ENCODE measurements at regions not wholly inside any gene's neighbourhood (a gene's known extent, or its start where the extent isn't known, plus 50 kb on each side); places are given as distances from the start of the nearest gene placed in this dataset.
"Not testable (repeated sequence)": the region's sequence is repeated elsewhere in the genome, so short reads cannot be mapped to it uniquely, and the experiment has no call there.

DNA sequence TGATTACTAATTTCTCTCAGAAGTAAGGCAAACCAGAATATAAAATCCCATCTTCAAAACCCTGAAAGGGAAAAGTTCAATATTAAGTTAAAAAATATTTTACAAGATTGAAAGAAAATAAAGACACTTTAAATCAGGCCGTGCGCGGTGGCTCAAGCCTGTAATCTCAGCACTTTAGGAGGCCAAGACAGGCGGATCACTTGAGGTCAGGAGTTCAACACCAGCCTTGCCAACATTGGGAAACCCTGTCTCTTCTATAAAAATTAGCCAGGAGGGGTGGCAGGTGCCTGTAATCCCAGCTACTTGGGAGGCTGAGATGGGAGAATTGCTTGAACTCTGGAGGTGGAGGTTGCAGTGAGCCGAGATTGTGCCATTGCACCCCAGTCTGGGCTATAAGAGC, 364.6 kb upstream of the PIK3R1 start:
- H3K9ac ChIP-seq (ENCODE audit: low read length in 5 of 5), result not testable (repeated sequence)

DNA sequence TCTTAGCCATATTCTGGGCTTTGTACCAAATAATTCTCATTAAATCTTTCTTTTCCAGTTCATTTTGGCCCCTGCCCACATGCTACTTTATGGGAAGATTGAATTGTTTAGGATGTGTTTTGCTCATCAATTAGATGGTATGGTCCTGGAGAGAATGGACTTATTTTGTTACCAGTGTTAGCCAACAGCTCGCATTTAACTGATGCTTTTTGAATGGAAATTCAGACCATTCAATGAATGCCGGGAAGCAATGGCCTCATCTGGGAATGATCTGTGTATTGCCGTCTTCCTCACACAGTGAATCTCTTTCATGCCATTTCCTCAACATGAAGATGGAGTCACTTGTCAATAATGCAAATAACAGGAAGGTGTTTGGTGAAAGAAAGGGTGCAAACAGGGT, 370.6 kb upstream of the PIK3R1 start:
- H3K4me1 ChIP-seq (ENCODE audit: control insufficient read depth in 5 of 5, insufficient read depth in 5 of 5, low read length in 5 of 5), result no peaks in the 10 kb centered on the region
- H3K4me3 ChIP-seq (ENCODE audit: low read depth in 1 of 5, low read length in 5 of 5), result no peak overlapping the region
- no peak overlapping the region for H3K27ac ChIP-seq (ENCODE audit: low read depth, low read length)
- no peaks in the 10 kb centered on the region for H3K9me3 ChIP-seq (ENCODE audit: control insufficient read depth in 5 of 5, low read length in 5 of 5)
- H3K9ac ChIP-seq (ENCODE audit: low read length in 5 of 5), result no peak overlapping the region
- H3K36me3 ChIP-seq (ENCODE audit: control insufficient read depth in 5 of 5, insufficient read depth in 5 of 5, low read length in 5 of 5), result no peaks in the 10 kb centered on the region
- no peaks in the 10 kb centered on the region for H3K27me3 ChIP-seq (ENCODE audit: control insufficient read depth in 5 of 5, insufficient read depth in 4 of 5, low read length in 5 of 5)

More for the DNA sequence above, 364.6 kb upstream of the PIK3R1 start:
- H3K9me3 ChIP-seq (ENCODE audit: control insufficient read depth in 5 of 5, low read length in 5 of 5); H3K27ac ChIP-seq (ENCODE audit: low read depth, low read length); H3K36me3 ChIP-seq (ENCODE audit: control insufficient read depth in 5 of 5, insufficient read depth in 5 of 5, low read length in 5 of 5); H3K4me3 ChIP-seq (ENCODE audit: low read depth in 1 of 5, low read length in 5 of 5); H3K4me1 ChIP-seq (ENCODE audit: control insufficient read depth in 5 of 5, insufficient read depth in 5 of 5, low read length in 5 of 5); H3K27me3 ChIP-seq (ENCODE audit: control insufficient read depth in 5 of 5, insufficient read depth in 4 of 5, low read length in 5 of 5): not testable (repeated sequence)

DNA sequence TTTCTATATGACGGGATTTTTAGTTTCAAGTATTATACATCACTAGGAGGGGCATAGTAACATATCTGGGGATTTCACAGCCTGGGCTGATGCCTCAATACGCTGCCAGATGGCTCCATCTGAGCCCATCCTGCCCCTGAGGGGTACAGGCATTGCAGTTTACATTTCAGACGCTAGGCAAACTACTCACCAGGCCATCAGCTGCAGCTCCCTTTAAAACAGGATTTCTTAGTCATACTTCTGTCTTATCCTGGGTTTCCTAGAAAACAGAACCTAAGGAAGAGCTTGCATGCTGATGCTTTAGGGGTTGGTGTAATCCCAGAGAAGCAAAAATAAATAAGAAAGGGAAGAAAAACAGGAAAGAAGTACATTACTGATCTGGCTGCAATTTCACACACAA, 372.8 kb upstream of the PIK3R1 start:
- Histone ChIP-seq H3K27me3 (ENCODE audit: control insufficient read depth in 5 of 5, insufficient read depth in 4 of 5, low read length in 5 of 5) (no peaks in the 10 kb centered on the region), H3K27ac (ENCODE audit: low read depth, low read length) (no peak overlapping the region), H3K9me3 (ENCODE audit: control insufficient read depth in 5 of 5, low read length in 5 of 5) (no peaks in the 10 kb centered on the region), H3K36me3 (ENCODE audit: control insufficient read depth in 5 of 5, insufficient read depth in 5 of 5, low read length in 5 of 5) (no peaks in the 10 kb centered on the region), H3K4me3 (ENCODE audit: low read depth in 1 of 5, low read length in 5 of 5) (no peak overlapping the region), H3K4me1 (ENCODE audit: control insufficient read depth in 5 of 5, insufficient read depth in 5 of 5, low read length in 5 of 5) (no peaks in the 10 kb centered on the region), H3K9ac (ENCODE audit: low read length in 5 of 5) (no peak overlapping the region)

DNA sequence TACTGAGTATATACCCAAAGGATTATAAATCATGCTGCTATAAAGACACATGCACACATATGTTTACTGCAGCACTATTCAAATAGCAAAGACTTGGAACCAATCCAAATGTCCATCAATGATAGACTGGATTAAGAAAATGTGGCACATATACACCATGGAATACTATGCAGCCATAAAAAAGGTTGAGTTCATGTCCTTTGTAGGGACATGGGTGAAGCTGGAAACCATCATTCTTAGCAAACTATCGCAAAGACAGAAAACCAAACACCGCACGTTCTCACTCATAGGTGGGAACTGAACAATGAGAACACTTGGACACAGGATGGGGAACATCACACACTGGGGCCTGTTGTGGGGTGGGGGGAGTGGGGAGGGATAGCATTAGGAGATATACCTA, 378.3 kb upstream of the PIK3R1 start:
- not testable (repeated sequence) for H3K36me3 ChIP-seq (ENCODE audit: control insufficient read depth in 5 of 5, insufficient read depth in 5 of 5, low read length in 5 of 5); H3K4me1 ChIP-seq (ENCODE audit: control insufficient read depth in 5 of 5, insufficient read depth in 5 of 5, low read length in 5 of 5); H3K4me3 ChIP-seq (ENCODE audit: low read depth in 1 of 5, low read length in 5 of 5); H3K27me3 ChIP-seq (ENCODE audit: control insufficient read depth in 5 of 5, insufficient read depth in 4 of 5, low read length in 5 of 5); H3K9me3 ChIP-seq (ENCODE audit: control insufficient read depth in 5 of 5, low read length in 5 of 5); H3K27ac ChIP-seq (ENCODE audit: low read depth, low read length); H3K9ac ChIP-seq (ENCODE audit: low read length in 5 of 5)

DNA sequence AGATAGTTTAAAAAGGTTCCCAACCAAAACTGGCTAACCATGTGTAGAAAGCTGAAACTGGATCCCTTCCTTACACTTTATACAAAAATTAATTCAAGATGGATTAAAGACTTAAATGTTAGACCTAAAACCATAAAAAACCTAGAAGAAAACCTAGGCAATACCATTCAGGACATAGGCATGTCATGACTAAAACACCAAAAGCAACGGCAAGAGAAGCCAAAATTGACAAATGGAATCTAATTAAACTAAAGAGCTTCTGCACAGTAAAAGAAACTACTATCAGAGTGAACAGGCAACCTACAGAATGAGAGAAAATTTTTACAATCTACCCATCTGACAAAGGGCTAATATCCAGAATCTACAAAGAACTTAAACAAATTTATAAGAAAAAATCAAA, 379.1 kb upstream of the PIK3R1 start:
- not testable (repeated sequence) for H3K4me1 ChIP-seq (ENCODE audit: control insufficient read depth in 5 of 5, insufficient read depth in 5 of 5, low read length in 5 of 5); H3K4me3 ChIP-seq (ENCODE audit: low read depth in 1 of 5, low read length in 5 of 5); H3K27ac ChIP-seq (ENCODE audit: low read depth, low read length); H3K36me3 ChIP-seq (ENCODE audit: control insufficient read depth in 5 of 5, insufficient read depth in 5 of 5, low read length in 5 of 5); H3K9me3 ChIP-seq (ENCODE audit: control insufficient read depth in 5 of 5, low read length in 5 of 5); H3K27me3 ChIP-seq (ENCODE audit: control insufficient read depth in 5 of 5, insufficient read depth in 4 of 5, low read length in 5 of 5); H3K9ac ChIP-seq (ENCODE audit: low read length in 5 of 5)

GRCh38 chr5:67831048-67831447, 384.5 kb upstream of the PIK3R1 start:
- no peaks in the 10 kb centered on the region for H3K4me1 ChIP-seq (ENCODE audit: control insufficient read depth in 5 of 5, insufficient read depth in 5 of 5, low read length in 5 of 5)
- H3K36me3 ChIP-seq (ENCODE audit: control insufficient read depth in 5 of 5, insufficient read depth in 5 of 5, low read length in 5 of 5), result no peaks in the 10 kb centered on the region
- H3K4me3 ChIP-seq (ENCODE audit: low read depth in 1 of 5, low read length in 5 of 5), result no peak overlapping the region
- no peak overlapping the region for H3K27ac ChIP-seq (ENCODE audit: low read depth, low read length)
- H3K27me3 ChIP-seq (ENCODE audit: control insufficient read depth in 5 of 5, insufficient read depth in 4 of 5, low read length in 5 of 5), result no peaks in the 10 kb centered on the region
- no peaks in the 10 kb centered on the region for H3K9me3 ChIP-seq (ENCODE audit: control insufficient read depth in 5 of 5, low read length in 5 of 5)
- no peak overlapping the region for H3K9ac ChIP-seq (ENCODE audit: low read length in 5 of 5)

- Histone ChIP-seq H3K4me3 (ENCODE audit: low read depth in 1 of 5, low read length in 5 of 5) (no peak overlapping the region), H3K9ac (ENCODE audit: low read length in 5 of 5) (no peak overlapping the region), H3K27ac (ENCODE audit: low read depth, low read length) (no peak overlapping the region), H3K4me1 (ENCODE audit: control insufficient read depth in 5 of 5, insufficient read depth in 5 of 5, low read length in 5 of 5) (no peaks in the 10 kb centered on the region), H3K9me3 (ENCODE audit: control insufficient read depth in 5 of 5, low read length in 5 of 5) (no peaks in the 10 kb centered on the region), H3K27me3 (ENCODE audit: control insufficient read depth in 5 of 5, insufficient read depth in 4 of 5, low read length in 5 of 5) (no peaks in the 10 kb centered on the region), H3K36me3 (ENCODE audit: control insufficient read depth in 5 of 5, insufficient read depth in 5 of 5, low read length in 5 of 5) (no peaks in the 10 kb centered on the region)
These were observed 388.0 kb upstream of the PIK3R1 start for GRCh38 chr5:67827541-67827940.

- H3K27ac ChIP-seq (ENCODE audit: low read depth, low read length), result no peak overlapping the region
- H3K9ac ChIP-seq (ENCODE audit: low read length in 5 of 5), result no peak overlapping the region
- H3K27me3 ChIP-seq (ENCODE audit: control insufficient read depth in 5 of 5, insufficient read depth in 4 of 5, low read length in 5 of 5), result no peaks in the 10 kb centered on the region
- no peaks in the 10 kb centered on the region for H3K9me3 ChIP-seq (ENCODE audit: control insufficient read depth in 5 of 5, low read length in 5 of 5)
- H3K4me1 ChIP-seq (ENCODE audit: control insufficient read depth in 5 of 5, insufficient read depth in 5 of 5, low read length in 5 of 5), result no peaks in the 10 kb centered on the region
- no peak overlapping the region for H3K4me3 ChIP-seq (ENCODE audit: low read depth in 1 of 5, low read length in 5 of 5)
- H3K36me3 ChIP-seq (ENCODE audit: control insufficient read depth in 5 of 5, insufficient read depth in 5 of 5, low read length in 5 of 5), result no peaks in the 10 kb centered on the region
These were observed 390.7 kb upstream of the PIK3R1 start for GRCh38 chr5:67824852-67825251.

GRCh38 chr5:67817652-67818051, 397.9 kb upstream of the PIK3R1 start:
- H3K27ac ChIP-seq (ENCODE audit: low read depth, low read length), result no peak overlapping the region
- H3K4me1 ChIP-seq (ENCODE audit: control insufficient read depth in 5 of 5, insufficient read depth in 5 of 5, low read length in 5 of 5), result peaks cover 0 to 23% (median 21%) of the 10 kb centered on the region in 5 donors
- H3K9me3 ChIP-seq (ENCODE audit: control insufficient read depth in 5 of 5, low read length in 5 of 5), result no peaks in the 10 kb centered on the region
- no peaks in the 10 kb centered on the region for H3K36me3 ChIP-seq (ENCODE audit: control insufficient read depth in 5 of 5, insufficient read depth in 5 of 5, low read length in 5 of 5)
- H3K4me3 ChIP-seq (ENCODE audit: low read depth in 1 of 5, low read length in 5 of 5), result no peak overlapping the region
- no peaks in the 10 kb centered on the region for H3K27me3 ChIP-seq (ENCODE audit: control insufficient read depth in 5 of 5, insufficient read depth in 4 of 5, low read length in 5 of 5)
- H3K9ac ChIP-seq (ENCODE audit: low read length in 5 of 5), result no peak overlapping the region

DNA sequence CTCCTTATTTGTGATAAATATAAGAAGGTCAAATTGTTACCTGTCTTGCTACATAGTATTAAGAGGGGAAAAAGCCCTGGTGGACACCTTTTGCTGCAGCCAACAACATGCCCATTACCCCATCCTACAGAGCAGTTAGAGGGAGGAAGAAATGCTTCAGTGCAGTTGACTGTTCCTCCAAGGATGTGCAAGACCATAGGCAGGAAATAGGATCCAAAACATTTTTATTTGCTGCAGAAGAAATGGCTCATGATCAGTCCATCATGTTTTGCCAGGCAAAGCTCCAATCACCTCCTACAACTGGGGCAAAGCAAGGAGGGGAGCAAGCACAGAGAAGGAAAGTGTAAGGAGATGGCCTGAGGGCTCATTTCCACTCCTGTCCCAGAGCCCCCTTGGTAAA, 399.1 kb upstream of the PIK3R1 start:
- H3K36me3 ChIP-seq (ENCODE audit: control insufficient read depth in 5 of 5, insufficient read depth in 5 of 5, low read length in 5 of 5), result no peaks in the 10 kb centered on the region
- no peaks in the 10 kb centered on the region for H3K27me3 ChIP-seq (ENCODE audit: control insufficient read depth in 5 of 5, insufficient read depth in 4 of 5, low read length in 5 of 5)
- no peak overlapping the region for H3K9ac ChIP-seq (ENCODE audit: low read length in 5 of 5)
- peaks cover 0 to 23% (median 21%) of the 10 kb centered on the region in 5 donors for H3K4me1 ChIP-seq (ENCODE audit: control insufficient read depth in 5 of 5, insufficient read depth in 5 of 5, low read length in 5 of 5)
- H3K27ac ChIP-seq (ENCODE audit: low read depth, low read length), result no peak overlapping the region
- no peak overlapping the region for H3K4me3 ChIP-seq (ENCODE audit: low read depth in 1 of 5, low read length in 5 of 5)
- H3K9me3 ChIP-seq (ENCODE audit: control insufficient read depth in 5 of 5, low read length in 5 of 5), result no peaks in the 10 kb centered on the region

Measured in subcutaneous abdominal adipose tissue (tissue), 5 donors.